GM19351 (cell line): ENCODE measurements at regions not wholly inside any gene's neighbourhood (a gene's known extent, or its start where the extent isn't known, plus 50 kb on each side); places are given as distances from the start of the nearest gene placed in this dataset.
A peak's percentile ranks its signal among the peaks of the same experiment; 100 is the strongest.

Source experiments
- ATAC-seq: cut with Tn5 transposase; IDR thresholded peaks from one replicate; pipeline ENCODE4 v1.9.1; 2021; ENCODE audit warnings: mild to moderate bottlenecking, moderate library complexity; ENCODE audit not compliant: unreplicated experiment

DNA sequence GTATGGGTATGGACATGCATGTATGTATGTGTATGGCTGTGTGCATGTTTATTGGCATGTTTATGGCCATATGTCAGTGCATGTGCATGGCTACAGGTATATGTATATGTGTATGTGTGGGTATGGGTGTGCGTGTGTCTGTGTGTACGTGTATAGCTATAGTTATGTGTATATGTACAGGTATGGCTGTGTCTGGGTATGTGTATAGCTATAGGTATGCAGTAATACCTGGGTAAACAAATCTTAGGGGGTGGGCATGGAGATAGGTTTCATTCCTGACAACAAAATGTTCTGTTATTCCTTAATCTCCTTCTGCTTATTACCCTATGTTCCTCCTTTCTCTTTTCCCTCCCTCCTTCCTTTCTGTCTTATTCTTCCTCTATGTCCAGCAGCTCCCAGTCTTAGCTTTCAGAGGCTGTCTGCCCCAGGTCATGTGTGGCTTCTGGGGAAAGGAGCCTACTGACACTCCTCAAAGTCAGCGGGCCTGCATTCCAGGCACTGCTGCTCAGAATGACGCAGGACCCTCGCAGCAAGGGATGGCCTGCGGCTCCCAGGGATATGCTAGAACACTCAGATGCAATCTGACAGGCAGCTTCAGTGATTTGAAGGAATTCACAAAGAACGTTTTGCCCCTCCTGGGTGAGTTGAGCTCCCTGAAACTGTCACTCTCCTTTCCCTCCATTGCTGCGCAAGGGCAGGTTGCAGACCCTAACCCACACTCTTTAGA lies 139.3 kb upstream of the PHACTR1 start:
- no peak for ATAC-seq

DNA sequence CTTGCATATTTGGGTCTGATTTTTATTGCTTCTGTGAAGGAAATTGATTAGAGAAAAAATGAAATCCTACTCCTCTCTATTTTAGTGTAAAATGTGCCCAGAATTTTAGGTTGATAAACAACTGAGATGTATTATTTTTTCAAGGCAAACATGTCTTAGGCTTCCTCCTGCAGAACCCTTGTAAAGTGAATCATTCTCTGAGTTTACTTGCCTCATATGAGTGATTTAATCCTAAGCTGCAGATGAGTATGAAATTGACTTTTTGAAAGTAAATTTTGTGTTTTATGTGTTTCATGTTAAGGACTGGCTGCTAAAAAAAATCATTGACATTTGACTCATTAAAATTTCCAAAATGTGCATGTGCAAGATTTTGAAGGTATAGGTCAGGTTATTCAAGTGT lies 138.5 kb upstream of the PHACTR1 start:
- no peak for ATAC-seq

DNA sequence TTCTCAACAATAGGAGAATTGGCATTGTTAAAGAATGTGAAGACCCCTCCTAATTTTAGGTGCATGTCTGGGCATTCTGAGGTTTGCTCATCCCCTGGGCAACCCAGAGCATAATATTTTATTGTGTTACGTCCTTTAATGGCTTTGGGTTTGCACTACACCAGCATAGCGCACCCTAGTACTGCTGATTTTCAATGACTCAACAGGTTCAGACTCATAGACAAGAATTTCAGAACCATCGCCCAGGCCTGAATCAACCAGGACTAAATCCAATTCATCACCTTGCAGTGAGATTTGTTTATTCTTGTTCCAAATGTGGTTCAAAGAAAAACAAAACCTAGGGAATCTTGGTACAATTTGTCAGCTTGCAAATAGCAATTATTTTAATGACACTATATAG lies 137.8 kb upstream of the PHACTR1 start:
- no peak for ATAC-seq

DNA sequence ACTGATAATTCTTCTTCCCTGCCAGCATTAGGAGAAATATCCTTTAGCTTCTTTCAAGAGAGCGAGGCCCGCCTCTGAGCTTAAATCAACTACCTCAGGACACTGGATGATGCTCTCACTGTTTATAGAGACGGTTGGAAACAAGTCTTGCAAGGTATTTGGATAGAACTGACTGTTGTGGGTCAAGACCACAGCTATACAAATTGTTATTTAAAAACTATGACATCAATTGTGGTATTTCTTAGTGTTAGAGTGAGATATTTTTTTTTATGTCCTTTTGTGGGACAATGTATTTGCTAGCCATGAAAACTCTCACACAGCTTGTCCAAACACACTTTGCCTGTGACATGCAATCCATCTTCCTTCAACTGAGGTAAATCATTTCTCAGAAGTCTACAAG lies 136.3 kb upstream of the PHACTR1 start:
- ATAC-seq: no peak

DNA sequence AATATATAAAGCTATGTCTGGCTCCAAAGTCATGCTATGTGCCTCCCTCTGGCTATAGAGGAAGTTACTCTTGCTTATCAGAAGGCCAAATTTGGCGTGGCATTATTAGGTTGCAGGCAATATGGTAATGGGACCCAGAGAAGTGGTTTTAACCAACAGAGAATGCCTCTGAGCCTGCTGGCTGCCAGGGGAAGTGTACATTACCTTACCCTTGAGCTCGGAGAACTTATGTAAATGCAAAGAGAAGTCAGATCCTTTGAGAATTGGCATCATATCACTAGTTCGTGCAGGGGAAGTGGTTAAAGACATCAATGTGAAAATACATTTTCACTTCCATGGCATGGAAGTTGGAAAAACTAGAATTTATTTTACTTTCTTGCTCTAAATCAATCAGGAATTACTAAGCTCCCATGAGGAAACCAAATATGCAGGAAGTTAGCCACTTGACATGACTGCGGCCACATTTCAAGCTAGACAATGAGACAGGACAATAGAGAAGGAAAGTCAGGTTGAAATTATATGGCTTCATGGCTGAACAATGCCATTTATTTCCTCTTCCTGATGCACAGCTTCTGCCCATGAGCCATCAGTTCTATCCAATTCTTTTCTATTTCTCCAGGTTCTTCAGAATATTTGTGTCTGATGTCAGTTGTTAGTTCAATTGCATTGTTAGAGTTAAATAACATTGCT lies 134.0 kb upstream of the PHACTR1 start:
- ATAC-seq: no peak

DNA sequence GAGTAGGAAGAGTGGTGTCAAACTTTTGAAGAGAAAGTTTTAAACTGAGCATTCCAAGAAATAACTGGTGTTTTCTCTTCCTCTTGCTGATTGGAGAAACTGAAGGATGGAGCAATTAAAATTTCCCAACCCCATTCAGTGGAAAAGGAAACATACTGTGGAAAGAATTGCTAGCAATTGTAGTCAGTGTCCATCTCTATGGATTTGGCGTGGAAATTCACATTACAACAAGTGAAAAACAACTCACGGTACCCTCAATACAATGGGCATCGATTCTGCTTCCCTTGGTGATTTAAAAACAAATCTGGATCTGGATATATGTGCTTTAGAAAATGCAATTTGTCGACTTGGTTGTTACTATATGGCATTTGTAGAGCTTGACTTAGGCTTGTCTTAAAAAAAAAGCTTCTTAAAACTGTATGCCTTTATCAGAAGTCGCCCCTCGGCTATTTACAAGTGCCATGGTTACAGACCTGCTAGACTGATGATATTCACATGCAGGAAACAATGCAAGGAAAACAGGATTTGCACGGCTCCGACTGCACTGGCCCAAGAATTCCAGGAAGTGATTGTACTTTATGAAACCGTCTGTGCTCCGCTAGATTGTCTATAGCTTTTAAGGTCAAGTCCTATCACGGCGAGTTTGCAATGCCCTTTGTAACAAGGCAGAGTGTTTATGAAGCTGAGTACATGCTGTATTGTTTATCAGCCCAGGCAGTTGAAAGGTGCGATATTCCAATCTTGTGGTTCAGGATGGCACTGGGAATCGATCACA lies 131.7 kb upstream of the PHACTR1 start:
- ATAC-seq: no peak

DNA sequence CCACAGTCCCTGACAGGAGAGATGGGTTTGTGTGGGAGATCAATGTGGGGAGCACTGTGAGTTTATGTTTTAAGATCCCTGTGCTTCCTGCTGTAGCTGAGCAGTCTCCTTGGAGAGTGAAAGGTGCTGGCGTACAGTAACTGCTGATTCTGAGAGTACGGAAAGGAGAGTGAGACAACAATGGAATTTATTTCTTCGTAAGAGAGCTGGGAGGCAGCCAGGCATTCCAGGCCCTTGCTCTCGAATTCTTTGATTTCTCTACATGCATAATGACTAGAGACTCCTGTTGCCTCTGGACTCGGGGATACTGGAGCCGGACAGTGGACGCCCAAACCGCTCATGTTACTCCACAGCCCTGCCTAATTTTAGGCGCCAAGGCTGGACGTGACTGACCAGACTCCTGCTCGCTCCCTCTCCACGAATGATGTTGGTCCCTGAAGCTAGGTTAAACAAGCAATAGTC lies 131.0 kb upstream of the PHACTR1 start:
- no peak for ATAC-seq

DNA sequence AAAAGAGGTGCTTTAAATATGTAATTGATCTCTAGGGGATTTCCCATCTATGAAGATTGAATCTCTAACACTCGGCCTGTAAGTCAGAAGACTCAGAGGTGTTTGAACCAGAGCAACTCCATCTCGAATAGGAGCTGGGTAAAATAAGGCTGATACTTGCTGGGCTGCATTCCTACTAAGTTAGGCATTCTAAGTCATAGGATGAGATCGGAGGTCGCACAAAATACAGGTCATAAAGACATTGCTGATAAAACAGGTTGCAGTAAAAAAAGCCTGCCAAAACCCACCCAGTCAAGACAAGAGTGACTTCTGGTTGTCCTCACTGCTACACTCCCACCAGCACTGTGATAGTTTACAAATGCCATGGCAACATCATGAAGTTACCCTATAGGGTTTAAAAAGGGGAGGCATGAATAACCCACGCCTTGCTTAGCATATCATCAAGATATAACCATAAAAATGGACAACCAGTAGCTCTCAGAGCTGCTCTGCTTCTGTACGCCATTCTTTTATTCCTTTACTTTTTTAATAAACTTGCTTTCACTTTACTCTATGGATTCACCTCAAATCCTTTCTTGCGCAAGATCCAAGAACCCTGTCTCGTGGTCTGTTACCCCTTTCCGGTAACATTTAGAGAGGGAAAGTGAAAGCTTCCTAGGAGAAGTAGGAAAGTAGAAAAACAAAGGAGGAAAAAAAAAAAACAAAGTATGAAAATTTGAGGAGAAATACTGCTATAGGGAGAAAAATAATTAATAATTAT lies 129.7 kb upstream of the PHACTR1 start:
- ATAC-seq: no peak

DNA sequence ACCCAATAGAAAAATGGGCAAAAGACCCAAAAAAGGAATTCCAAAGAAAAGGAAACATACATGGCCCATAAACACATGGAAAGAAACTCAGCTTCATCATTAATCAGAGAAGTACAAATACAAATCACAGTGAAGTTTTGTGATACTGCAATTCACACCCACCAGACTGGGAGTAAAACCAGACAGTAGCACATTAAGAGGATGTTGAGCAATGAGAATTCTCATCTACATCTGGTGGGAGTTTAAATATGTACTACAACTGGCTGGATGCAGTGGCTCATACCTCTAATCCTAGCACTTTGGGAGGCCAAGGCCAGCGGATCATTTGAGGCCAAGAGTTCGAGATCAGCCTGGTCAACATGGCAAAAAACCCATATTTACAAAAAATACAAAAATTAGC lies 125.7 kb upstream of the PHACTR1 start:
- ATAC-seq: no peak

DNA sequence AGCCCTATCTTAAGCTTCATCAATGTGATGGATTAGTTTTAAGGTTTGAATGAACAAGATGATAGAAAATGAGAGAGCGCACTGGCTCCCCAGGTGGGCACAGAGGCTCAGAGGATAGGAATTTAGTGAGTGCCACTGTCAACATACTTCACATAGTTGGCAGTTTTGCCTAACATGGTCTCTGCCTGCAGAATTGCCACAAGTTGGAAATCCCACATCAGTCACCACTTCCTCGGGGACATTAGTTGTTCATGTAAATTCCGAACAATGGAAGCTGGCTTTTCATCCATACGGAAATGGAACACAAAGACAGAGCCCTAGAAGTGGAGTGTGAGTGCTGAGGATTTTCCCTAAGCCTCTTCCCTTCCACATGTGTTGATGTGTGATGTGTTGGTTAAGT lies 123.9 kb upstream of the PHACTR1 start:
- ATAC-seq: no peak

DNA sequence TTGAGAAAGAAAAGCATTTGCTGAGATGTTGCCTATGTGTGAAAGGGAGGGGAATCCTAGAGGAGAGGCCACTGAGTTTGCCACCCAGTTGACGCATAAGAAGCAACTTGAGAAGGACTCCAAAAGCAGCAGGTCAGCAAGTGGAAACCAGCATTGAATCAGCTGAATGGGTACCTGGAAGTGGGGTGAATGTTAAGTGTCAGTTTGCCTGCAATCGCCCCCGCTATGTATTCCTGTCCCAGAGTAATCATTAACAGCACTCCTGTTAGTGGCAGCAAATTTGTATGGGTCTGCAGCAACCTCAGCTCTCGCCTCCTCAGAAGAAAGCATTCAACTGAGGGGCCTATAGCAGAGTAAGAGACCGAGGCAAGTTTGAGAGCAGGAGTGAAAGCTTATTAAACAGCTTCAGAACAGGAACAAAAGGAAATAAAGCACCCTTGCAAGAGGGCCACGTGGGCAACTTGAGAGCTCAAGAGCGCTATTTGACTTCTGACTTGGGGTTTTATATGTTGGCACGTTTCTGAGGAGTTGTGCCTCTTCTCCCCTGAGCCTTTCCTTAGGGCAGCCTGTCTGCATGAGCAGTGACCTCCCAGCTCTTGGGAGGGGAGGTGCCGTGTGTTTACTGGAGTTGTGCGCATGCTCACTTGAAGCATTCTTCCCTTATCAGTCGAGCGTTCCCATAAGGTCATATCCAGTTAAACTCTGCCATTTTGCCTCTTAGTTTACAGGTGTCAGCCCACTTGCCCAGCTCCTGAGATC lies 122.6 kb upstream of the PHACTR1 start:
- ATAC-seq: no peak

DNA sequence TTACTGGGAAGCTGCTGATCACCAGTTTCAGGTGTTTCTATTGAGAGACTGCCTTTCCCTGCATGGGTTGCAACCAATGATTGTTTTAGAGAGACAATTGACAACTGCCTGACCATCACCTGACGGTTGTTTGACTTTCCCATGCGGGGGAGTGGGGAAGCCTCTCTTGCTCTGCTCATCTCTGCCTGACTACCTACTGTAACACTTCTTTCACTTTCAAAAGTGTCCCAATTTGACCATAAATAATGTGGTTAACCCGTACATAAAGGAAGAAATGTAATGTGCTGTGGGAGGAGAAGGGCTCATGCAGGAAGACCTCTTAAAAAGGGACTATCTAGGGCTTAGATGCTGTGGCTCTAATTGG lies 122.1 kb upstream of the PHACTR1 start:
- ATAC-seq: no peak

DNA sequence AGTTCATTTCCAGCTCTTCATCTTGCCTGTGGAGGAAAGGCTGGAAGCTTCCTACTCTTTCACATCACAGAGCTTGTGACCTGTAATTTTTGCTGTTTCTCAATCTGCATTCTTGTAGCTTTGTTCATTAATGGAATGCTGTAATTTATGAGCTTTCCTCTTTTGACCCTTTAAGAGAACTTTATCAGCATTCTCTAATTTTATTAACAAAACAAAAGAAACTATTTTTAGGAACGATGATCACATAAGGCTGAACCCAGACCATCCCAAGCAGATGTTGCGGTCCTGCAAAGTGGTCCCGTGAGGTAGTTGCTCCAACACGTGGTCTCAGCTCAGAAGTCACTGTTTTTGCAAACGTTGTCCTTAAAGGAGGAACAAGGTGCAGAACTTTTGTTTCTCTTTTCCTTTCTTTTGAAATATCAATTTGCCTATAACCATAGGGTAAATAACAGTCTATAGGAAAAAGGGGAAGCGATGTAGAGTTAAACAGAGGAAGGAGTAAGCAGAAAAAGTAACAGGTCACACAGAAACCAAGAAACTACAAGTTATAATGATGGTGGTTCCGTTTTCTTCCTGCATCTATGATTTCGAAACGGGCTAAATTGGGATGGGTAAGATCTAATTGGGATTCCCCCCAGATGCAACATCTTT lies 121.3 kb upstream of the PHACTR1 start:
- ATAC-seq: peak; percentile 72

DNA sequence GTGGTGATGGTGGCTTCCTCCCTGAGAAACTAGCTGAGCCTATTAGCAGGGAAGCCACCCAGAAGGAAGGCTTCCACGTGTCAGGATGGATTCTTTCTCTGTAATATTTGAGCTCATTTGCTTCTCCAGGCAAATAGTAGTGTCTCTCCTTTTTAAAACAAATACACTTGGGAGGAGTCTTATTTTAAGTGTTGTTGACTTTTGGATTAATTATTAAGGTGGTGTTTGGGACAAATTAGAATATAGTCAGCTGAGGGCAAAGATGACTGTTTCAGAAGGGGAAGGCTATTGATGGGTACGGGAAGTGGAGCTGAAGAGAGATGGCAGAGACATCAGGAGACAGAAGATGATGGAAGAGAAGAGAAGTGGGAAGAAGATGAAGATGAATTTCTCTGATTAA lies 119.8 kb upstream of the PHACTR1 start:
- ATAC-seq: no peak

DNA sequence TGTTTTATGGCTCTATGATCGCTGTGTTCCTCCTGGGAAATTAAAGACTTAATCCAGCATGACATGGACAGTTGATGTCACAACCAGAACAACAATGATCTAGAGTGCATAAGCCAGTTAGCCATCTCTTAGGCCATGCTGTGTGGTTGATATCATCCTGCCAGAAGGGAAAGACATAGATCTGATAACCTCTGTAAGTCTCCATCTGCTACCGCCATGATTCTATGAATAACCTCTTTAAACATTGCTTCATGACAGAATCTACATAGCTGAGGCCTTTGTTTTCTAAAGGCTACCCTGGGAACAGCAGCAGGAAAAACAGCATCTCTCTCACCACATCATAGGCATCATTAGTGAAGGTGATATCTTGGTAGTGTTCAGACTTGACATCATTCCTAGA lies 117.6 kb upstream of the PHACTR1 start:
- ATAC-seq: no peak

DNA sequence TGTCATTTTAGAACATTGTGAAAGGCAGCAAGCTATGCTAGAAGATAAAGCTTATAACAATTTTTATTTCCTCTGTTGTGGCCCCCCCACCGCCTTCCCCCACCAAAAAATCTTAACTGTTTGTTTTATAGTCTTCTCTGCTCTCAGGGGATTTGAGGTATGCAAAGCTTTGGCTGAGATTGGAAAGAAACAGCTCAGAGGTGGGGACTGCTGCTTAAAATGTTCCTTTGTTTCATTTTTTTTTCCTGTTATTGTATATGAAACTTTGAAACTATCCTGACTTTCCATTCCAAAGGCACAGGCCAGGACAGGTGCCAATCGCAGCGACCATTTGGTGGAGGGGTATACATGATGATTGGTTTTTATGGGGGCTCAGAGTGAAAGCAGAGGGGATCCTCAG lies 114.7 kb upstream of the PHACTR1 start:
- ATAC-seq: no peak

DNA sequence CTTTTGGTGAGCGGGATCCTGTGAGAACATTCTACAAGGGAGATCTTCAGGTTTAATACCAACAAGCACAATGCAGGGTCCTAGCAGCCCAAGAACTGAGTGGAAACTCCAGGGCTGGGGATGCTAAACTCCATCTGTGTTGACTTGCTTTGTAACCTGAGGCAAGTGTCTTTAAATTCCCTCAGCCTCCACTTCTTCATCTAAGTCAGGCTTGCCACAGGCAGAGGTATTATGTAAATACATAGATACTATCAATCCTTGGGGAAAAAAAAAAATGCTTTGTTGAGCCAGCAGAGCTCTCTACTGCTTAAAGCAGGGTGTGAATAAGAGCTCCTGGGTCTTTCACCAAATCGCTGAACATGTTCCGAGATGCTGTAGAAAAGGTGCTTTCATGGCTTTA lies 114.2 kb upstream of the PHACTR1 start:
- no peak for ATAC-seq

DNA sequence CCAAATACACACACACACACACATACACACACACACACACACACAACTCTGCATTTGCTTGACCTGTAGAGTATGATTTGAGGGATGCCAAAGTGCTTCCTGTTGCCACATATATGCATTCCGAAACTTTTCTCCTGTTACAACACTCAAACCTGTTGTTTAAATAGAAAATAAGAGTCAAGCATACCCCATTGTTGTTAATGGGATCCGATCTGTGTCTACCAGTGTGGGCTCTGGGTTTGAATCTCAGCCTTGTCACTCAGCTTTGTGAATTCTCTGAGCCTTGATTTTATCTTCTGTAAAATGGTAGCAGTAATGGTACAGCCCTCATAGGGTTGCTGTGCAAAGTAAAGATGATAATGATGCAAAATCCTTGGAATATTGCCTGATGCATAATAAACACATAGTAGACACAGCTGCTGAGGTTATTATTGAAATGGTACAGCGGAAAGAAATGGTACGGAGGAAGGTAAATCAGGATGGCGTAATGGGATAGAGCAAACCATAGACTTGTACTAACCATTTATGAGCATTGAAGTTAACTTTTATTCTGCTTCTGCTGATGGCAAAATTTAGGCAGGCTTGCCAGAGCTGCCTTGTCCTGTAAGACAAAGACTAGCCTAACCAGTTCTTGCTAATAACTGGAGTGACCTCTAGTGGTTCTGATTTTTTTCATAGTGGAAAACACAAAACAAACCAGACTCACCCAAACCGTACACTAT lies 113.5 kb upstream of the PHACTR1 start:
- no peak for ATAC-seq

DNA sequence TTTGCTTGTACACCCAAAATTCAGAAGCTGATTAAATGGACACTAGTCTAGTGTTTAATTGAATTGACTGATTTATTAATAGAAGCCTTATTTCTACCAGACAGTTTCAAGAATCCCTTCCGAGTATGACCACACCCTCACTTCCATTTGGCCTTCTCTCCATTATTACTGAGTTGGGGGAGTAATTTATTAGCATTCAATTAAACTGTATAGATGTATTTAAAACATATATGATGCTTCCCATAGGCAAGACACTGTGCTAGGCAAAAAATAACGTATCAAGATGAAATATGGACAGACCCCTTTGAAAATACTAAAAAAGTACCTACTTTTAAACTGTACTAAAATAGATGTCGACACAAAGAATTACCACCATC lies 112.9 kb upstream of the PHACTR1 start:
- ATAC-seq: no peak
